HG03025 (cell line): ENCODE measurements at regions not wholly inside any gene's neighbourhood (a gene's known extent, or its start where the extent isn't known, plus 50 kb on each side); places are given as distances from the start of the nearest gene placed in this dataset.

Experiments
- ATAC-seq: cut with Tn5 transposase; IDR thresholded peaks from one replicate; pipeline ENCODE4 v1.9.1; 2021; ENCODE audit warnings: mild to moderate bottlenecking, moderate library complexity; ENCODE audit not compliant: unreplicated experiment, low FRiP score

DNA sequence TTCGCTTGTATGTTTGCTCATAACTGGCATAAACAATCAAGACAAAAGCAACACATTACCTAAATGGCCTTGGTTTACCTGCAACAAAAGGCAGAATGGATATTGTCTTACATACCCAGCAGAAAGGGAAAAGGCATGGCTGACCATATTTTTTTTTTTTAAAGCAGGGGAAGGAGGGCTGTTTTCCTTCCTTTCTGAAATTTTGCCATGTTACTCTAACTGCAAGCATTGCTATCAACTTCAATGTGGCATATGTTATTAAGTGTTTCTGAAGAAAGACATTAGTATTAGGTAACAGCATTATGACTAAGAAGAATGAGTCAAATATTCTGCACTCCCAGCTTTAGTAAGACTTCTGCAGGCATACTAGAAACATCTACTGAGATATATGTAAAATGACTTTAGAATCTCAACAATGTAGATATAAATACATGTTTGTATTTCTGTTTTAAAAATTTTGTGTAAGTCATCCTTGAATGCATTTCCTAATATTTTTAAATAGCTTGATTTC is 512.6 kb upstream of the FAM241A start:
- ATAC-seq = no peak

DNA sequence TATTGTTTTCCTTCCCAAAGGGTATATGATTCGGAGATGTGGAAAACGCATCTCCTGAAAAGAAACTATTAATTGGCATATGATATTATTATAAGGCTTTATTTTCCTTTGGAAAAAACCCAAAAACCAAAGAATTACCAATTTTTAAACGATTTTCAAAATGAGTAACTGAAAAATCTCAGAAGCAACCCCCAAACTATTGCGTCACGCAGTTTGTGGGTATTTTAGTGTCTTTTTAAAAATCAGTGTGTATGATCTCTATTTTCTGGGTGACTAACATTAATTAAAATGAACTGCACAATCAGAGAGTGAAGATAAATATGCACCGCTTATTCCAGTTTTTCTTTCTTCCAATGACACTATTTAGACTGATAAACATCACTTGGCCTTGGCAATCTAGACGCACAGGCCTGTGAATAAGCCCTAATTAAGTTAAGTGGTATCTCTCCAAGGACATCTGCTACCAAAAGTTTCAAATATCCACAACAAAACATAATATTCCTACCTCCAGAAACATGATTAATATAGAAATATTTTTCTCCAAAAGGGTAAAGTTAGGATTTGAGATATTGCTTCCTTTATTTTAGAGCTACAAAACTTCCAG is 511.5 kb upstream of the FAM241A start:
- no peak for ATAC-seq

DNA sequence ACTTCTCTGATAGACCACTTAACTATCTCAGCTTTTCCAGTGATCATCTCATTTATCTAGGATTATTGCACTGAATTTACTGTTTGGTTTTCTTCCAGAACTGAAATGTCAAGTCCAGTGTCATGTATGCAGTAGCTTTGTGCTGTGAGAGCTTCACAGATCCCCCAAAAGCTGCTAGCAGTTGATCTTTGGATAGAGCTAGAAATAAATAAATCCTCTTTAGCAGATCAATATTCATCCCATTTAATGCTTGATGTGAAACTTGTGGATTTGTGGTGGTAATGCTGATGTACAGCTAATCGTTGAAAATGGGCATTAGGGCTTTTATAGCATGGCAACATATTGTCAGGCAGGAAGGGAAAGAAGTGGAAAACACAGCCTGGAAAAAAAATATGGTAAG is 509.6 kb upstream of the FAM241A start:
- no peak for ATAC-seq

DNA sequence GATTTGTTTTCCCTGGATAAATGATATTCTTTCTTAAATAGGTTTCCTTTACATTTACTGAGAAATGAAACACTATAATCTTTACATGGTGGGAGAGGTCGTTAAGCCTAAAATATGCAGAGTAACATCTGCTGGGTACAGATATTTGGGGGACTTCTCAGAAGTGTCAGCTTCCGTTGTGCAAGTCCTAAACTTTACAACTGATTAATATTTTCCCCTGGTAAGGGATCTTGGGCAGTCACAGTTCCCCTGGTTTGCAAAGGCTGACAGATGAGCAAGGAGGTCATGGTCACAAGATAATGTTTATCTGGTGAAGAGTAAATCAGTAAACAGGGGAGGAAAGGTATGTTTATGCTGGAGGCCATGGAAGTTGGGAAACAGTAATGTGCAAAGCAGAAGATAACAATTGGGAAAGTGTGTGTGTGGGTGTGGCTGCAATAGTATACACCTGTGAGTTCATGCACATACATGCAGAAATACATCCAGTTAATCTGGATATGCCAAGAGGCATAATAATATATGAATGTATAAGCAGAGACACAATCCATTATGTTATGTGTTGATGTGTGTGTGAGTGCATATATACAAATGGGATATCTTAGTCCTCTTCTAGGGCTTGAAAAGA is 508.2 kb upstream of the FAM241A start:
- no peak for ATAC-seq

DNA sequence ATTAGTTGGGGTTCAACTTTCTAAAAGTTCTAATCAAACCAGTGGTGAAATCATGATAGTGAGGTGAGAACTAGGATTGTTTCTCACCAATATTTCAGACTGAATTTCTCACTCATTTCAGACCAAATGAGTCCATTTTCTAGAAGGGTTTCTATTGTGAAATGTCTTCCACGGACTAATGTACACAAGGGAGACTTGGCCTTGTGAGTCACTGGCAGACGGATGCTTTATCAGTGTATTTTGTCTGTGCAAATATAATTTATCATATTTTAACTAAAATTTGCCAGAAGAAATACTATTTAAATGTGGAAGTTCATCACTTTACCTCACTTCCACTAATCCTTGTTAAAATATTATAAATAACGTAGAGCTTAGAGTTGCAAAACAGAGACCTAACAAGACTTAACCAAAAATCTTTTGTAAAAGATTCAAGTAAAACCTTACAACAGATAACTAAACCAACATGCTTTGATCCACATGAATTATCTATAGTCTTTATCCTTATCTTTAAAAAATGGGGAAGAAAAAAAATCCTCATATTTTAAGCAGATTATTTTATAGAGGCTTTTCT is 506.0 kb upstream of the FAM241A start:
- no peak for ATAC-seq

DNA sequence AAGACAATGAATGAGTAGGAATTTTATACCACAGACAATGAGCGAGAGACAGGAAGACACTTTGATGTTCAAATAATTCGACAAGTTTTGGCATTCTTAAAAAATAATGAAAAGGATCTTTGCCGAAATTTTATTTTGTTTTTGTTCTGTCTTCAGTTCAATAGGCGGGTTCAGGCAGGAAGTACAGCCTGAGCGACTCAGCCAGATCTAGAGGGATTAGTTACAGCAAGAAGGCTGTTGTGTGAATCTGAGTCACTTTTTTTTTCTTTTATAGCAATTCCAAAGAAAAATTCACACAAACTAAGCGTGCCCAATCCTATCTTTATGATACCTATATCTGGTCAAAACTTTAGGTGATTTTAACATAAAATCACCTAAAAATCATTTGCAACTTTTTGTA is 505.4 kb upstream of the FAM241A start:
- no peak for ATAC-seq

DNA sequence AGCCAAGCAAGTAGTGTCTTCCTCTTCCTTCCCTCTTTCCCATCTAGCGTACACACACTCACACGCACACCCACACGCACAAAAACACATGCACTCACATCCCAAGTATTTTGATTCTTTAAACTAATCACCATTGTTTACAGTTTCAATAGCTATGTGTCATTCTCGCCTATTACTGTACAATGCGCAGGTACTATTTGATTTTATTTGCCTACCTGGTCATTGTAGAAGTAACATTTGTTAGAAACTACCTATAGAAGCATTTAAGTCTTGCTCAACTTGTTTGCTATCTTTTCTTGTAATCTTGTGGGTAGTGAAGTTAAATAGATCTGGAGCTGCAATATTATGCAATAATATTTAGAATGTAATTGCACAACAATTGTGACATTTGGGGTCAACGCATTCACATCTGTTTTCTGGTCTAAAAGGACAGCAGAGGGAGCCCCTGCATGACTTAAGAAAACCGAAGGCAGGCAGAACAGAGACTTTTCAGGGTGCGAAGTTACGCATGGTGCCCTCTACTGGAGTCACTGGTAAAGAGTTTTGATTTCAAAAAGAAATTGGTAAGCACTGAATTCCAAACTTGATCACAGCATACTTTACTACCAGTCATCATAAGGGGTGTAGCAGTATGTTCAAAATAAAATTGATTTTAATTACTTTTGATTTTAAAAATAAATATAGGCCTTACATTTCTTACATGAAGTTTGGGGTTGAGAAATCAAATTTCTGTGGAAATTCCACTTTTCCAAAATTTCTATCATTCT is 503.3 kb upstream of the FAM241A start:
- ATAC-seq = peak; percentile 91

DNA sequence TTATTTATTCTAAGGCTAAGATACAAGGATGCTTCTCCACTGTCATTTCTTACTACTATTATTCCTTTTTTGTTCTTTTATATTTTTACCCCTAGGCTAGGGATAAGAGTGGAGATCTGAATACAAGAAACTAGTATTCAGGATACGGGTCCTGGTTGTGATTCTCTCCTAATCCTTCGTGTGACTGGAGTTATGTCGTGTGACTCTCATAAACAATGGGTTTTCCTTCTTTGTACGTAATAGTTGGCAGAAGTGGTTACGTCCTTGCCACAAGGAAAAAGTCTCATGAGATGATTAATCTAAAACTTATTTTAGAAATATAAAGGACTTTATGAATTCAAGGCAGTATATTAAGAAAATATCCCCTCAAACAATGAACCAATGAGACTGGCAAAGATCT is 497.2 kb upstream of the FAM241A start:
- no peak for ATAC-seq

DNA sequence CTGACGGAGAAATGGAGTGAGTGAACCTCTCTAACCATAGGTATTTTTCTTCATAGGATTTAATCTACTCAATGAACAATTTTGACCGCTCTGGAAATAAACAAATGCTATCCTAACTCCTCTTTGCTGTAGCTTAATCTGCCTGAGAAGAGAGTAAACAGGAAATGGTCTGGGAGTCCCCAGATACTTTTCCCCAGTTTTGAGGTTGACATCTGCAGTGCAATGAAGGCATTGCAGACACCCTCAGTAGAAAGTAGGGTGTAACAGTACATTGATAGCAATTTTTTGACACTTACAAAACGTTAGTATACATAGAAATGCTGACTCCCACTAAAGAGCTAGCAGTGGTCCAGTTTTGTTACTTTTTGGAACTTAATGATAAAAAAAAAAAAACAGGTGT is 495.9 kb upstream of the FAM241A start:
- ATAC-seq = no peak

DNA sequence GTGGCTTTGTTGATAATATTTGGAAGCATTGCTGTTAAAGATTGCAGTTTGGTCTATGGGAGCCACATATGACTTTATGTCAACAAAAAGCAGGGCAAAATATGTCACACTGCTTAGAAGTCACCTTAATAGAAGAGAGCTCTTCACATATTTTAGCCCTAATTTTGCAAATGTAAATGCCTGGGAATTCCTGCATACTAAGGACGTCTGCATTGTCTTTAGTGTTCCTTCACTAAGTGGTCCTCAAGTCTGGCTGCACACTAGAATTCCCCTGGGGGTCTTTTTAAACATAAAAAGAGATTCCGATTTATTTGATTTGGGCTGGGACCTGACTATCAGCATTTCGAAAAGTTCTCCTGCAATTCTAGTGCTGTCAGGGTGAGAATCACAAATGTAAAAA is 495.1 kb upstream of the FAM241A start:
- no peak for ATAC-seq

DNA sequence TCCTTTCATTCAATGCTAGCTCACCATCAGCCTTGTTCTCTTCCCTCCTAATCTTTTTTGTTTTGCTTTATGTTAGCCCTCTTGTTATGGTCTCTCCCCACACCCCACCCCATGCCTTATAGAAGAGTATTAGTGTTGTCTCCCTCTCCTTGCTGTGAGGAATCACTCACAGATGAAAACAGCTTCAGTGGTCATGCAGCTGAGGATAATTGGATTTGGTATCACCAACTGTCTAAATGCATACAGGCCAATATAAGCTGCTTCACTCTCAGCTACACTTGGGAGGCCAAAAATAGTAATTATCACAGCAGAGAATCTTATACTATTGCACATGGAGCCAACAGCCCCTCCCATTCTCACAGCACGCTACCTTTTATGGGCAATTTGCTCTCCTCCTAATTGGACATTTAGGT is 494.6 kb upstream of the FAM241A start:
- ATAC-seq = no peak

DNA sequence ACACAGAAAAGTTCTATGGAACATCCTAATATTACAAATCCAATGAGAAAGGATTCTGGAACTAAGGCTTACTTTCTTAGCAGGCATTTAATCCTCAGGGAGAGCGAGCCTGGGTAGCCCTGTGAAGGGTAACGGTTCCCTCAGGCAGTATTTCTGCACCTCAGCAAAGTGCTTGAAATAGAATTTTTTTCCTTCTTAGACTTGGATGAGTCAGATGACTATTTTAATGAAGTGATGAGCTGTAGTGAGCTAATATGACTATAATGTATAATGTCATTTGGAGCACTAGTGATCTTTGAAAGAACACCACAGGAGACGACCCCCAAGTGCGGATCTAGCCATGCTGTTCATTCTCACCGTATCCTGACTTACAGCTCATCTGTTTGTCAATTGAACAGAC is 493.0 kb upstream of the FAM241A start:
- no peak for ATAC-seq

DNA sequence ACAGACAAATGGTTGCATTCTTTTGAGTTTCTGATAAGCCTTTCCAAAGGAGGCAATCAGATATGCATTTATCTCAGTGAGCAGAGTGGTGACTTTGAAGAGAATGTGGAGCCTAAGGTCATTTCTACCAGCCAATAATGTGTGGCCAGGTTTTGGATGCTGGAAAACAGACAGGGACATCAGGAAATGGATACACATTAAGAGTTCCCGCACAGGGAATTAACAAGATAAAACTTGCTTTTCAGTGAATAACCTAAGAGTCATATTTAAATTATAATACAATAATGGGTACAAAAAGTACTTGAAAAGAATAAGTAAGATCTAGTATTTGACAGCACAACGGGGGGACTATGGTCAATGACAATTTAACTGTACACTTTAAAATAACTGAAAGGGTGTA is 492.3 kb upstream of the FAM241A start:
- ATAC-seq = no peak

DNA sequence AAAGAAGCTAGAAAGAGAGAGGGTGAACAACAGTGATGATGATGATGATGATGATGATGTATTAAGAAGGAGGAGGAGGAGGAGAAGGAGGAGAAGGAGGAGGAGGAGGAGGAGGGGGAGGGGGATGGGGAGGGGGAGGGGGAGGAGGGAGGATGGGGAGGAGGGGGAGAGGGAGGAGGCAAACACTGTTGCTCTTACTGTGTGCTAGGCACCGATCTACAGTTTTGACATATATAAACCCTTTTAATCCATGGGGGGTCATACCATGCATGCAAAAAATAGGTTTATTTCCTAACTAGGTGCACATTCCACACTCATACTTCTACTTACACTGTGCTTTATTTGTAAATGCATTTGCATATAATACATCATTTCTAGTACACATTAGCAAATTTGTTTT is 482.8 kb upstream of the FAM241A start:
- no peak for ATAC-seq

DNA sequence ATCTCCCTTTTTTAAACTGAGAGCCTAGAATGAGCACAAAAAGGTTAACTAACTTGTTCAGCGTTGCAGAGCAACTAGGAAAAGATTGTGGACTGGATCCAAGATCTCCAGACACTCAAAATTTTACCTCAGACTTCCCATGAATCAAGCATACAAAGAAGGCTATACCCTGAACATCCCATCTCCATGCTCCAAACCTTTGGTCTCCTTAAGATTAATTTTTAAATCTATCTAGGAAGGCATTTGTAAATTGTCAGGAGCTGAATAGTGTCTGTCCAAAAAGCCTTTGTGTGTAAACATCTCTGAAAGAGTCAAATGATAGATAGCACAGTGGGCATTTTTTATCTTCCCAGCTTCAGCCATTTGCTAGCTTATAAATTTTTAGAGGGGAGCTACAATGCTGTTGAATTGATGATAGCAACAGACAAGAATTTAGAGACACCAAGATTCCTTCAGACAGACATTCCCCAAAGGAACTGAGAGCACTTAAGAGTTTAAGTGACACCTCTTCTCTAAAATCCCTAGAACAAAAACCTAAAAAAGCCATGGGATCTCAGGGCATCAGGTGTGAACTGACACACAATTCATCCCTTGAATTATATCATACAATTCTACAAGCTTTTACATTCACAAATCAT is 480.8 kb upstream of the FAM241A start:
- ATAC-seq = no peak

DNA sequence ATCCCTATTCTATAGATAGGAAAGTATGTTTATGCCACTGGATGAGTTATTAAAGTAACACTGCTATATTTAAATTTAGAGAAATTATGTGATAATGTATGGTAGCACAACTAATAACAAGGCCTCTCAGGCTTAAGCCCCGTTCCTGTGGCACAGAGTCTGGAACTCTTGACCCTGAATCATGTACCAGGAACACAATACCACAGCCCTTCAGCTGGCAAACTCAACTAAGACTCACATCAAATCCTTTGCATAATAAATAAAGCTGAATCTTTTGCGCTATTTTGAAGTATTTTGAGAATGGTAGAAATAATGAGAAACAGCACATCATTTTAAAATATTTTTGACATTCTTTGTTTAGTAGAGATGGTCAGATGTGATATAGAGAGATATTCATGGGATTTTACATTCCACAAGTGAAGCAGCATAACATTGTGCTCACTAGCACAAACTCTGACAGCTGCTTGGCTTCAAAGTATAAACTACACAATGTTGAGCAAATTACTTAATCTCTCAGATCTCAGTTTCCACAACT is 478.4 kb upstream of the FAM241A start:
- ATAC-seq = no peak

DNA sequence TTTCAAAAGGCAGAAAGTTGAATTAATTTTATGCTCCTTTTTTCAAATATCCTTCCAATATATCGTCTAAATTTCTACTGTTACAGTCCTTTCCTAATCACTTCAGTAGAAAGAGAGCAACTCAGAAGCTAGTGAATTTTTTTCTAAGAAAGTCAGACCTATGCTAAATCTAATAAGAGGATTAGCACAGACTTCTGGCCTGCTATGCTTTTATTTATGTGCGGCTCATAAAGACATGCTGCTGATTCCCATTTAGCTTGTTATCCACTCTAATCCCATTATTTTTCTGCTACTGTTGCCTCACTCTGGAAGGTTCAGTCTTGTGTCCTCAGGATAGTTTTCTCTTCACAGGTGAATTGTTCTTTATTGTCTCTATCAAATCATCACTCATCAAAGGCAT is 473.5 kb upstream of the FAM241A start:
- no peak for ATAC-seq

DNA sequence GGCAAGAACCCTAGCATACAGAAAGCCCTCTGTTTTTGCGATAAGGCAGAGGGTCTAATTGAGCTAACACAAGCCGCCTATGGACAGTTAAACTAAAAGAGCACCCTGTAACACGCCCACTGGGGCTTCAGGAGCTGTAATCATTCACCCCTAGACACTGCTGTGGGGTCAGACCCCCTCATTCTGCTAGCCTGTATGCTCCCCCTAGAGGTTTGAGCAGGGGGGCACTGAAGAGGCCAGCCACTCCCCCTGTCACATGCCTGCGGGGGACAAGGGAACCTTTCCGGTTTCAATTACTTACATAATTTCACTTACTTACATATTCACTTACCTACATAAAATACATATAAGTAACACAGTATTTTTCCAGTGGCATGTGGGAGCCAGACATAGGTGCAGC is 469.5 kb upstream of the FAM241A start:
- no peak for ATAC-seq

DNA sequence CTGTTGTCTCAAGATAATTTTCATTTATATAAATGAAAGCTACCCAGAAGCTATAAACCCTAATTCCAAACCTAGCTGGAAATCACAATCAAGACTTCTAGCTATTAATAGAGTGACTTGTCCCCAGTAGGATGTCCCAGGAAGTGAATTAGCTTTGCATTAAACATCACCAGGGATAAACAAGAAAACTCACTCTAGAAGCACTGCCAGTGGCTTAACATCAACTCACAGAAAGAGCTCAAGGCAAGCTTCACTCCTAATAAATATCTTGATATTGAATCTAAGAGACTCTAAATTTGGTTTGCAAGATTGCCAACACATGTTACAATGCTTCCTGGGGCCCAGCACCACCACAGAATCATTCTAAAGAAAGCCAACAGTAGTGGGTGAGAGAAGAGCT is 468.7 kb upstream of the FAM241A start:
- ATAC-seq = no peak

DNA sequence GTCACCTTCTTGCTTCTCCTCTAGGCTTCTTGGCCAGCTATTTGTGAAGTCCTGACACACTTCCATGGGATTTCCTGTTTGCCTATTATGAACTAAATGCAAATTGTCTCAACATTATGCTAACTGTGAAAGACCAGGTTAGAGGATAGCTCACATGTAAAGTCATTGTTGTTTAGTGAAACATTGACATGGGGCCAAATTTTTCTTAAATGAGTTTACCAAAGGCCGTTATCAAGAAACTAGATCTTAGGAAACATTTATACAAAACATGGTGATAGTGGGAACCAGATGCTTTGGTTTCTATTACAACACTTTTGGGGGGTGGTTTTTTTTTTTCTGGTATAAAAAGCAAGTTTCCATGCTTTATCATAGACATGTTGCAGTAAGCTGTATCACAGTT is 466.8 kb upstream of the FAM241A start:
- ATAC-seq = no peak

DNA sequence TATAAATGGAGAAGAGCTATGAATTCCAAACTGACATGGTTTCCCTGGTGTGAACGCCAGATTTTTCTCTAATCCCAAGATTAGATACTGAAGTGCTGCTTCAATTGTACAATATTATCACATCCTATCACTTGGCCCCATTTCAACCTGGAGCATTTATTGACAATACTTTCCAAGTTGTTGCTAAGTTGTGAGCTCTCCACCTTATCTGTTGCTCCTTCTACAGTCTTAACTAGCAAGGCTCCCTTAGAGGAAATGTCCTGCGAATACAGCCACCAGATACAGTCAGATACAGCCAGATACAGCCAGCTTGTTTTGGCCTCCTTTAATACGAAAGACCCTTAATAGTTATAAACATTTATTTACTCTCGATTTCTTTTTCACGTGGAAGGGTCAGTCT is 466.3 kb upstream of the FAM241A start:
- ATAC-seq = no peak
